ENCODE measurements at regions not wholly inside any gene's neighbourhood (a gene's known extent, or its start where the extent isn't known, plus 50 kb on each side); places are given as distances from the start of the nearest gene placed in this dataset.

- whole genome bisulfite sequencing, 2 donors (ENCODE audit: low coverage in 1 of 2), result 34 to 44% methylated on average over 3 of the region's 3 CpGs
- Histone ChIP-seq H3K4me3 (no peak overlapping the region), H3K27me3 (no peaks in the 10 kb centered on the region), H3K36me3 (no peaks in the 10 kb centered on the region), H3K27ac (peak overlapping the region in 3 of 4 donors; percentile 4 to 14 (median 5)), H3K4me1 (no peaks in the 10 kb centered on the region), H3K9me3 (no peaks in the 10 kb centered on the region)
- in situ Hi-C loops (cut with MboI; ENCODE audit: low pct_ligation_motif_present in 1 of 4, low pct_unique_long_range_greater_than_20kb in 1 of 4, low sequenced_read_pairs in 3 of 4) (no loop called here), intact Hi-C loops (cut with DNase I; ENCODE audit: low total_unique reads) (no loop called here)
- TF ChIP-seq POLR2AphosphoS5 (IDR thresholded peaks at IDR 0.05) (no peak), POLR2A (IDR thresholded peaks at IDR 0.05) (no peak), EP300 (IDR thresholded peaks at IDR 0.05; ENCODE audit: low read depth) (no peak)
- TF ChIP-seq, protein P1, sequence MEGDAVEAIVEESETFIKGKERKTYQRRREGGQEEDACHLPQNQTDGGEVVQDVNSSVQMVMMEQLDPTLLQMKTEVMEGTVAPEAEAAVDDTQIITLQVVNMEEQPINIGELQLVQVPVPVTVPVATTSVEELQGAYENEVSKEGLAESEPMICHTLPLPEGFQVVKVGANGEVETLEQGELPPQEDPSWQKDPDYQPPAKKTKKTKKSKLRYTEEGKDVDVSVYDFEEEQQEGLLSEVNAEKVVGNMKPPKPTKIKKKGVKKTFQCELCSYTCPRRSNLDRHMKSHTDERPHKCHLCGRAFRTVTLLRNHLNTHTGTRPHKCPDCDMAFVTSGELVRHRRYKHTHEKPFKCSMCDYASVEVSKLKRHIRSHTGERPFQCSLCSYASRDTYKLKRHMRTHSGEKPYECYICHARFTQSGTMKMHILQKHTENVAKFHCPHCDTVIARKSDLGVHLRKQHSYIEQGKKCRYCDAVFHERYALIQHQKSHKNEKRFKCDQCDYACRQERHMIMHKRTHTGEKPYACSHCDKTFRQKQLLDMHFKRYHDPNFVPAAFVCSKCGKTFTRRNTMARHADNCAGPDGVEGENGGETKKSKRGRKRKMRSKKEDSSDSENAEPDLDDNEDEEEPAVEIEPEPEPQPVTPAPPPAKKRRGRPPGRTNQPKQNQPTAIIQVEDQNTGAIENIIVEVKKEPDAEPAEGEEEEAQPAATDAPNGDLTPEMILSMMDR (IDR thresholded peaks at IDR 0.05), result no peak
- no peak for DNase-seq
Observed at GRCh38 chr1:217077426-217077825, 354.2 kb upstream of the ESRRG start.

DNA sequence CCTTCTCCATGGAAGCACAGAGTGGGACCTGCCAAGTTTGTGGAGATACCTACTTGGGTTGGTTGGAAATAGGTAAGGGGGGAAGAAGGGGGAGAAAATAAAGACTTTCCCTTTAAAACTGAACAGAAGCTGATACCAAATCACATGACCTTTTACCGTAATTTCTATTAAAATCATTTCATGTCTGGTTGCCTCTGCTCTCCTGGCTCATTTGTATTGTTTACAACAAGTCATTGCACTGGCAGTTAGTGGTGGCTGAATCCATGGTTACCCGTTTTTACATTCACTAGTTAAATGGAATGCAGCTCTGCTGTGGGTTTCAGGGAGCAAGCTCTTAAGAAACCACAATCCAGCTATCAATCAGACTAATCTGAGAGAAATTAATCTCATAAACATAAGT is 353.7 kb upstream of the ESRRG start:
- Histone ChIP-seq H3K27ac (peak overlapping the region in 1 of 4 donors; percentile 14), H3K9me3 (no peaks in the 10 kb centered on the region), H3K27me3 (no peaks in the 10 kb centered on the region), H3K4me3 (no peak overlapping the region), H3K4me1 (no peaks in the 10 kb centered on the region), H3K36me3 (no peaks in the 10 kb centered on the region)
- intact Hi-C loops (cut with DNase I; ENCODE audit: low total_unique reads), result no loop called here
- TF ChIP-seq POLR2A (IDR thresholded peaks at IDR 0.05), result no peak
- TF ChIP-seq, protein P1 (IDR thresholded peaks at IDR 0.05), result no peak
- in situ Hi-C loops (cut with MboI; ENCODE audit: low pct_ligation_motif_present in 1 of 4, low pct_unique_long_range_greater_than_20kb in 1 of 4, low sequenced_read_pairs in 3 of 4), result no loop called here
- 10 to 19% methylated on average over 2 of the region's 2 CpGs for WGBS, 2 donors (ENCODE audit: low coverage in 1 of 2)
- no peak for DNase-seq

- in situ Hi-C loops (cut with MboI; ENCODE audit: low pct_ligation_motif_present in 1 of 4, low pct_unique_long_range_greater_than_20kb in 1 of 4, low sequenced_read_pairs in 3 of 4), result no loop called here
Observed at GRCh38 chr1:217072926-217073325, 349.7 kb upstream of the ESRRG start.

GRCh38 chr1:217067642-217068041 is 344.4 kb upstream of the ESRRG start:
- intact Hi-C loops (cut with DNase I; ENCODE audit: low total_unique reads) (no loop called here), in situ Hi-C loops (cut with MboI; ENCODE audit: low pct_ligation_motif_present in 1 of 4, low pct_unique_long_range_greater_than_20kb in 1 of 4, low sequenced_read_pairs in 3 of 4) (no loop called here)
- Histone ChIP-seq H3K36me3 (no peaks in the 10 kb centered on the region), H3K4me3 (no peak overlapping the region), H3K4me1 (no peaks in the 10 kb centered on the region), H3K9me3 (no peaks in the 10 kb centered on the region), H3K27me3 (no peaks in the 10 kb centered on the region), H3K27ac (no peak overlapping the region)
- TF ChIP-seq EP300 (IDR thresholded peaks at IDR 0.05; ENCODE audit: low read depth) (no peak), POLR2A (IDR thresholded peaks at IDR 0.05) (no peak), POLR2AphosphoS5 (IDR thresholded peaks at IDR 0.05) (no peak)
- TF ChIP-seq, protein P1 (IDR thresholded peaks at IDR 0.05), result no peak
- 71 to 83% methylated on average over 1 of the region's 1 CpG for WGBS, 2 donors (ENCODE audit: low coverage in 1 of 2)
- no peak for DNase-seq

More at GRCh38 chr1:217072926-217073325, 349.7 kb upstream of the ESRRG start:
- DNase-seq, result no peak
- no peak for TF ChIP-seq POLR2AphosphoS5 (IDR thresholded peaks at IDR 0.05)
- no peak for TF ChIP-seq POLR2A (IDR thresholded peaks at IDR 0.05)
- no peak for TF ChIP-seq EP300 (IDR thresholded peaks at IDR 0.05; ENCODE audit: low read depth)
- TF ChIP-seq, protein P1 (IDR thresholded peaks at IDR 0.05), result no peak
- no peaks in the 10 kb centered on the region for H3K4me1 ChIP-seq
- WGBS, 2 donors (ENCODE audit: low coverage in 1 of 2), result 87% methylated on average over 1 of the region's 1 CpG; no CpG with 5 or more reads in 1 of the 2 donors
- H3K9me3 ChIP-seq, result no peaks in the 10 kb centered on the region
- H3K36me3 ChIP-seq, result no peaks in the 10 kb centered on the region
- intact Hi-C loops (cut with DNase I; ENCODE audit: low total_unique reads), result no loop called here
- no peak overlapping the region for H3K4me3 ChIP-seq
- H3K27me3 ChIP-seq, result no peaks in the 10 kb centered on the region
- H3K27ac ChIP-seq, result no peak overlapping the region
